ENCODE measurements at regions not wholly inside any gene's neighbourhood (a gene's known extent, or its start where the extent isn't known, plus 50 kb on each side); places are given as distances from the start of the nearest gene placed in this dataset.

- no peak for TF ChIP-seq PML (IDR thresholded peaks at IDR 0.05; ENCODE audit: low read length)
- TF ChIP-seq NR2F1 (conservative IDR thresholded peaks at IDR 0.05) = no peak
These were observed 83.0 kb upstream of the COL11A1 start (continued) for GRCh38 chr1:103191327-103191726.

- TF ChIP-seq SMC3 (IDR thresholded peaks at IDR 0.05; ENCODE audit: borderline replicate concordance, low read length) = no peak
- no peak for TF ChIP-seq LARP7 (IDR thresholded peaks at IDR 0.05)
- TF ChIP-seq BCL11A (IDR thresholded peaks at IDR 0.05; ENCODE audit: low read depth, low read length) = no peak
- TF ChIP-seq PRDM15 (CRISPR knock-in tag; IDR thresholded peaks at IDR 0.05) = no peak
- no peak for TF ChIP-seq ZNF24 (IDR thresholded peaks at IDR 0.05)
- TF ChIP-seq RAD21 (IDR thresholded peaks at IDR 0.05; ENCODE audit: insufficient read depth, low read depth, low read length) = no peak
- no peak for TF ChIP-seq STAT3 (IDR thresholded peaks at IDR 0.05; ENCODE audit: low read depth, low read length)
- no peak for TF ChIP-seq IRF4 (IDR thresholded peaks at IDR 0.05; ENCODE audit: low read depth, low read length)
- no peak for TF ChIP-seq CEBPZ (IDR thresholded peaks at IDR 0.05; ENCODE audit: low read depth, low read length)
- TF ChIP-seq TAF1 (IDR thresholded peaks at IDR 0.05; ENCODE audit: borderline replicate concordance, low read depth, low read length) = no peak
- TF ChIP-seq ZSCAN29 (IDR thresholded peaks at IDR 0.05) = no peak
- TF ChIP-seq KAT2A (conservative IDR thresholded peaks at IDR 0.05; ENCODE audit: control insufficient read depth, low read depth, low read length) = no peak
- no peak for TF ChIP-seq ETV6 (conservative IDR thresholded peaks at IDR 0.05 in 1 of 2, IDR thresholded peaks at IDR 0.05 in 1 of 2; ENCODE audit: borderline replicate concordance in 1 of 2, low read depth in 1 of 2)
- TF ChIP-seq PAX5 (IDR thresholded peaks at IDR 0.05; ENCODE audit: borderline replicate concordance, low read depth, low read length) = no peak
- TF ChIP-seq DPF2 (IDR thresholded peaks at IDR 0.05) = no peak
- no peak for TF ChIP-seq ZNF384 (IDR thresholded peaks at IDR 0.05; ENCODE audit: borderline replicate concordance, low read depth, low read length)
- no peak for TF ChIP-seq POLR2AphosphoS5 (IDR thresholded peaks at IDR 0.05; ENCODE audit: low read length)
- no peaks in the 10 kb centered on the region for H3K27me3 ChIP-seq (replicated peaks in 1 of 2; ENCODE audit: control insufficient read depth in 2 of 2, insufficient read depth in 2 of 2, low read length in 1 of 2)
- no peaks in the 10 kb centered on the region for H3K4me1 ChIP-seq (ENCODE audit: control insufficient read depth, insufficient read depth, low read length)
- ChIA-PET RAD21 (ENCODE audit: unreplicated experiment) (no interaction called here), CTCF (interaction anchor here (0.6 kb wide), 1 partner anchor 671 kb away, joined by 3 read pairs; no protein-coding TSS in a partner anchor), SMC1A (ENCODE audit: uncharacterized antibody, unreplicated experiment) (no interaction called here), POLR2A (no interaction called here)
- H3K4me2 ChIP-seq (ENCODE audit: control insufficient read depth, insufficient read depth) = no peak overlapping the region
- no peaks in the 10 kb centered on the region for H3K79me2 ChIP-seq (ENCODE audit: control insufficient read depth, insufficient read depth, low read length)
- no peak overlapping the region for H3K4me3 ChIP-seq
- ATAC-seq (no peak), FAIRE-seq (no peak), DNase-seq (ENCODE audit: low read depth, low spot score) (no peak)
- no peaks in the 10 kb centered on the region for H3K36me3 ChIP-seq (ENCODE audit: control insufficient read depth in 2 of 2, insufficient read depth in 2 of 2, low read length in 1 of 2)
- no peak overlapping the region for H3K9ac ChIP-seq (ENCODE audit: control insufficient read depth, insufficient read depth, low read length)
- BruUV-seq (replicated peaks) = no TSS peak
- WGBS (ENCODE audit: insufficient coverage, insufficient replicate concordance, low lambda C conversion rate, missing lambda C conversion rate) = 2% methylated on average over 2 of the region's 2 CpGs
- in situ Hi-C loops (cut with MboI) = no loop called here
- H2AFZ ChIP-seq (ENCODE audit: control insufficient read depth, low read depth, low read length) = no peak overlapping the region
- no peak overlapping the region for H3K27ac ChIP-seq (ENCODE audit: control insufficient read depth, insufficient read depth)
- no peaks in the 10 kb centered on the region for H3K9me3 ChIP-seq (replicated peaks; ENCODE audit: control insufficient read depth, insufficient read depth, low read length)
- intact Hi-C loops (cut with micrococcal nuclease; ENCODE audit: unreplicated experiment) = no loop called here
- no peaks in the 10 kb centered on the region for H4K20me1 ChIP-seq (ENCODE audit: control insufficient read depth, insufficient read depth)
These were observed 82.4 kb upstream of the COL11A1 start for GRCh38 chr1:103190766-103191165.
